Heart left ventricle (tissue), 16 donors: ENCODE measurements at regions not wholly inside any gene's neighbourhood (a gene's known extent, or its start where the extent isn't known, plus 50 kb on each side); places are given as distances from the start of the nearest gene placed in this dataset.

Source experiments
- ATAC-seq, 4 donors: fragments of 200-7000 bp; cut with Tn5 transposase; one replicate each; pipeline ENCODE4 v1.9.1; 2020 to 2022; ENCODE audit warnings: moderate library complexity in 4 of 4, mild to moderate bottlenecking in 3 of 4, moderate number of reproducible peaks in 1 of 4
- DNase-seq, 5 donors: peaks; one replicate each; pipeline ENCODE4 v3.0.0-alpha.2; 2020
- H3K27ac ChIP-seq, 12 donors: fragments of 200-600 bp; sonication (generic) in 4 of 12; one replicate each; pipeline versions ENCODE4 v1.5.0 to v1.8.0; 2016 to 2022; ENCODE audit warnings: mild to moderate bottlenecking in 2 of 12
- H3K27me3 ChIP-seq, 9 donors: fragments of 200-600 bp; sonication (generic) in 2 of 9; one replicate each; pipeline versions ENCODE4 v1.5.1 to v1.8.0; 2016 to 2022; ENCODE audit warnings: mild to moderate bottlenecking in 3 of 9
- H3K36me3 ChIP-seq, 9 donors: fragments of 200-600 bp; sonication (generic) in 2 of 9; one replicate each; pipeline versions ENCODE4 v1.5.0 to v1.8.0; 2018 to 2022; ENCODE audit warnings: mild to moderate bottlenecking in 2 of 9
- H3K4me1 ChIP-seq, 12 donors: fragments of 200-600 bp; sonication (generic) in 4 of 12; one replicate each; pipeline versions ENCODE4 v1.5.0 to v1.8.0; 2016 to 2022; ENCODE audit warnings: mild to moderate bottlenecking in 3 of 12
- H3K4me3 ChIP-seq, 12 donors: fragments of 200-600 bp; sonication (generic) in 4 of 12; one replicate each; pipeline versions ENCODE4 v1.5.0 to v1.8.0; 2017 to 2022; ENCODE audit warnings: mild to moderate bottlenecking in 9 of 12, moderate library complexity in 4 of 12
- H3K9me3 ChIP-seq, 12 donors: fragments of 200-600 bp; sonication (generic) in 4 of 12; one replicate each; pipeline versions ENCODE4 v1.5.0 to v1.8.0; 2016 to 2022; ENCODE audit warnings: mild to moderate bottlenecking in 1 of 12
- POLR2A ChIP-seq, 2 donors: fragments of 450-650 bp; IDR thresholded peaks; one replicate each; pipeline ENCODE4 v1.6.1; 2017; ENCODE audit warnings: antibody characterized with exemption in 2 of 2, mild to moderate bottlenecking in 2 of 2, moderate library complexity in 2 of 2
- WGBS, 4 donors: extraction: QIAGEN DNeasy Blood & Tissue Kit in 2 of 4; methylation state at CpG; one replicate each; pipeline versions ENCODE4 v1.1.5 to v1.1.7; 2013 to 2018; 5-methylcytosine and 5-hydroxymethylcytosine counted together
- intact Hi-C, 10 donors: fragments of 100-400 bp; cut with DNase I; formaldehyde crosslinking; loops; one replicate each; pipeline versions ENCODE4 v1.11.1 to v1.14.2; 2022
- TF ChIP-seq, protein P1 (sequence below), 12 donors: fragments of 200-600 bp; sonication (generic) in 4 of 12; IDR thresholded peaks; one replicate each; pipeline versions ENCODE4 v1.5.0 to v1.8.0; 2018 to 2022; ENCODE audit warnings: antibody characterized with exemption in 12 of 12, mild to moderate bottlenecking in 5 of 12
- donor health status: ischemic (EF 13 %, LVEDD 7.1; RV severe dilation, severe dysfunction).
- donor health status: healthy with polysubstance abuse.
- donor health status: DM: no; HTN: yes; CAD: no.
- donor health status: DM: no; HTN: no; CAD: no.
- donor health status: ischemic (EF 25% LVEDD 6.9; RV normal size, moderate dysfunction).
- donor health status: ischemic (EF 25% LVEDD 5.7; RV mildly dilated, moderate dysfunction).
- donor health status: healthy.
- donor health status: DM: yes; HTN: yes; CAD: no.
- donor health status: ischemic (EF 35%, LVEDD 5.7; RV mildly dilated, moderate dysfunction).
- donor health status: nonischemic (EF 11% LVEDD 7.7; RV severe dilation, severe dysfunction).
- donor health status: DM: yes; HTN: yes; CAD: no.
- donor health status: PGD.
- donor health status: ischemic (EF 29% LVEDD 5.4; RV normal size, mild dysfunction).
- donor health status: nonischemic (EF 23%, LVEDD 6.1; RV moderate dilation, normal function).

DNA sequence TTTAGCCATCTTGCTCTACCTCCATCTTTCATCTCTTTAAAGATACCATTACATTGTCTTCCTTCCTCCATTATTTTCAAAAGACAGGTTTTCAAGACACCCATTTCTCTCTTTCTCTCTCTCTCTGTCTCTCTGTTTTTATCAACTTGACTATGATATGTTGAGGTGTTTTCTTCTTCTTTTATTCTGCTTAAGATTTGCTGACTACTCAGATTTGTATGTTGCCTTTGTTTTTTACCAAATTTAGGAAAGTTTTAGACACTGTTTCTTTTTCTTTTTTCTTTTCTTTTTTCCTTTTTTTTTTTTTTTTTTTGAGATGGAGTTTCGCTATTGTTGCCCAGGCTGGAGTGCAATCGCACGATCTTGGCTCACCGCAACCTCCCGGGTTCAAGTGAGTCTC, 647.5 kb upstream of the VRK2 start:
- Histone ChIP-seq H3K9me3 (no peaks in the 10 kb centered on the region), H3K36me3 (no peaks in the 10 kb centered on the region), H3K27ac (no peak overlapping the region), H3K4me1 (no peaks in the 10 kb centered on the region), H3K4me3 (no peak overlapping the region), H3K27me3 (no peaks in the 10 kb centered on the region)
- intact Hi-C loops = no loop called here
- TF ChIP-seq POLR2A (IDR thresholded peaks at IDR 0.05) = no peak
- TF ChIP-seq, protein P1, sequence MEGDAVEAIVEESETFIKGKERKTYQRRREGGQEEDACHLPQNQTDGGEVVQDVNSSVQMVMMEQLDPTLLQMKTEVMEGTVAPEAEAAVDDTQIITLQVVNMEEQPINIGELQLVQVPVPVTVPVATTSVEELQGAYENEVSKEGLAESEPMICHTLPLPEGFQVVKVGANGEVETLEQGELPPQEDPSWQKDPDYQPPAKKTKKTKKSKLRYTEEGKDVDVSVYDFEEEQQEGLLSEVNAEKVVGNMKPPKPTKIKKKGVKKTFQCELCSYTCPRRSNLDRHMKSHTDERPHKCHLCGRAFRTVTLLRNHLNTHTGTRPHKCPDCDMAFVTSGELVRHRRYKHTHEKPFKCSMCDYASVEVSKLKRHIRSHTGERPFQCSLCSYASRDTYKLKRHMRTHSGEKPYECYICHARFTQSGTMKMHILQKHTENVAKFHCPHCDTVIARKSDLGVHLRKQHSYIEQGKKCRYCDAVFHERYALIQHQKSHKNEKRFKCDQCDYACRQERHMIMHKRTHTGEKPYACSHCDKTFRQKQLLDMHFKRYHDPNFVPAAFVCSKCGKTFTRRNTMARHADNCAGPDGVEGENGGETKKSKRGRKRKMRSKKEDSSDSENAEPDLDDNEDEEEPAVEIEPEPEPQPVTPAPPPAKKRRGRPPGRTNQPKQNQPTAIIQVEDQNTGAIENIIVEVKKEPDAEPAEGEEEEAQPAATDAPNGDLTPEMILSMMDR (IDR thresholded peaks at IDR 0.05) = no peak
- DNase-seq = no peak
- WGBS, 4 donors = 71 to 98% (median 83%) methylated on average over 5 of the region's 5 CpGs
- ATAC-seq = no peak

DNA sequence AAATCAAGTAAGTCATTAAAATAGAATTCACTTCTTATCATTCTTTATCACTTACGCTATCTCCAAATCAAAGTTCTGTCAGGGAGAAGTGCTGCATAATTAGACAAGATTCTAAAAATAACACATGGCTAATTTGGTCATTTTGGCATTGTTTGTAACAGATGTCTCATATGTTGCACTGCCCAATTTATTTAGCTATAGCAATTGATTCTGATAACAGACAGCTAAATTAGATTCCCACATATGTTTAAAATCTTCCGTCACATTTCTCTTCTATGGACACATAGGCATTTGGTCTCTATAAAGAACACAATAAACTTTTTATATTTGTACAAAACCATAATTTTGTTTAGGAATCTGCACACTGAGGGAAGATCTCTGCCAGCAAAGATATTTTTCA, 644.5 kb upstream of the VRK2 start:
- Histone ChIP-seq H3K4me3 (no peak overlapping the region), H3K36me3 (no peaks in the 10 kb centered on the region), H3K27ac (no peak overlapping the region), H3K4me1 (no peaks in the 10 kb centered on the region), H3K27me3 (no peaks in the 10 kb centered on the region), H3K9me3 (no peaks in the 10 kb centered on the region)
- intact Hi-C loops = no loop called here
- no peak for DNase-seq
- WGBS, 4 donors = 69 to 75% (median 73%) methylated on average over 2 of the region's 2 CpGs
- TF ChIP-seq, protein P1 (IDR thresholded peaks at IDR 0.05) = no peak
- no peak for TF ChIP-seq POLR2A (IDR thresholded peaks at IDR 0.05)
- no peak for ATAC-seq

DNA sequence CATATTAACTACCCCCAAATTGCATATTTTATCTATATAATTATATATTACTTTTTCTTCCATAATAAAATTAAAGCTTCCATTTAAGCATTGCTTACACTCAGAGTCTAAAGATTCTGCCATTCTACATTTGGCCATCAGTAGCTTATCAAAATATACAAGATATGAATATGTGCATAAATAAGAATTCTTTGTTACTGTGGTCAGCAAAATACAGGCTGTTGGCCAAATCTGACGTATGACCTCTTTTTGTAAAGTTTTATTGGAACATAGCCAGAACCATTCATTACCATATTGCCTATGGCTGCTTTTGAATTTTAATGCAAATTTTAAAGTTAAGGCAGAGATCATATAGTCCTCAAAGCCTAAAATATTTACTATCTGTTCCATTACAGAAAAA, 643.9 kb upstream of the VRK2 start:
- WGBS, 4 donors = 42 to 55% (median 52%) methylated on average over 1 of the region's 1 CpG
- ATAC-seq (no peak), DNase-seq (no peak)
- intact Hi-C loops = no loop called here
- no peaks in the 10 kb centered on the region for H3K27me3 ChIP-seq
- H3K27ac ChIP-seq = no peak overlapping the region
- no peaks in the 10 kb centered on the region for H3K9me3 ChIP-seq
- H3K4me1 ChIP-seq = no peaks in the 10 kb centered on the region
- TF ChIP-seq POLR2A (IDR thresholded peaks at IDR 0.05) = no peak
- TF ChIP-seq, protein P1 (IDR thresholded peaks at IDR 0.05) = no peak
- H3K4me3 ChIP-seq = no peak overlapping the region
- no peaks in the 10 kb centered on the region for H3K36me3 ChIP-seq

DNA sequence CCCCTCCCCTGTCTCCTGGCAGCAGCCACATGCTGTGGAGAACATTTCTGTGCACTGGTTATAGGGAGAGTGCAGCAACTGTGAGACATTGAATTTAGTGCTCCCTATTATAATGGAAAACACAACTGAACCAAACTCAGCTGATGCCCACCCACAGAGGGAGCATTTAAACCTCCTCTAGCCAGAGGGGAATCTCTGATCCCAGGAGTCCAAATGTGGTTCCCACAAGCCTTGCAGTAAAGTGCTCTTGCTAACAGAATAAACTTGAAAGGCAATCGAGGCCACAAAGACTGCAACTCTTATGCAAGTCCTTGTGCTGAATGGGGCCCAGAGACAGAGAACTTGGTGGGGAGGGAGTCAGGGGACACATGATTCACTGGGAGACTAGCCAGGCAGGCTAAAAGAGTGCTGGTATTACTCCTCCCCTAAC, 638.8 kb upstream of the VRK2 start:
- WGBS, 4 donors = 42 to 70% (median 55%) methylated on average over 1 of the region's 1 CpG
- no peak overlapping the region for H3K4me3 ChIP-seq
- TF ChIP-seq, protein P1 (IDR thresholded peaks at IDR 0.05) = no peak
- no peak for TF ChIP-seq POLR2A (IDR thresholded peaks at IDR 0.05)

More for the DNA sequence above, 638.8 kb upstream of the VRK2 start:
- intact Hi-C loops = no loop called here
- Histone ChIP-seq H3K27me3 (no peaks in the 10 kb centered on the region), H3K27ac (no peak overlapping the region), H3K4me1 (no peaks in the 10 kb centered on the region), H3K36me3 (no peaks in the 10 kb centered on the region), H3K9me3 (peaks cover 0 to 25% (median under 1%) of the 10 kb centered on the region in 12 donors)
- no peak for ATAC-seq
- DNase-seq = no peak
